K562 (cell line): ENCODE measurements at regions not wholly inside any gene's neighbourhood (a gene's known extent, or its start where the extent isn't known, plus 50 kb on each side); places are given as distances from the start of the nearest gene placed in this dataset.

Experiments used
- ATAC-seq: fragments of 200-7000 bp; cut with Tn5 transposase; 3 replicates; pipeline ENCODE4 v1.9.1; 2020; ENCODE audit warnings: moderate library complexity
- BruUV-seq: library from RNA; stranded (reverse); fragments of 400-500 nt; replicated peaks from 2 replicates; lab custom pipeline; 2021; lab: Mats Ljungman, UMichigan
- CTCF ChIA-PET: fragments of 300-600 bp; formaldehyde crosslinking; extraction: SDS; loops from one replicate; lab custom pipeline; 2021; ENCODE audit warnings: low intra/inter-chr PET ratio; lab: Yijun Ruan, JAX
- POLR2A ChIA-PET: fragments of 300-600, 350-650 bp; sonication (Branson Sonifier 250); formaldehyde crosslinking; extraction: SDS; loops from one replicate; lab custom pipeline; 2021; ENCODE audit warnings: antibody characterized with exemption, inconsistent platforms; lab: Yijun Ruan, JAX
- DNase-seq, 4 experiments: peaks; one replicate each; pipeline versions ENCODE4 v3.0.0 to v3.0.0-alpha.2; 2011 to 2018; ENCODE audit warnings: low spot score in 3 of 4, mixed read lengths in 3 of 4; ENCODE audit errors: extremely low read depth in 1 of 4
- FAIRE-seq: peaks from 2 replicates; lab custom pipeline; 2011; peaks lifted over from hg19 to GRCh38; lab: Jason Lieb, UNC
- H2AFZ ChIP-seq: 2 replicates; pipeline ENCODE4 v1.6.0; 2011; ENCODE audit warnings: low read depth, low read length, control low read depth, inconsistent platforms
- H3K27ac ChIP-seq: fragments of 200-600 bp; 3 replicates; pipeline ENCODE4 v1.8.0; 2011; ENCODE audit warnings: low read depth, mild to moderate bottlenecking, control low read depth, inconsistent platforms, low read length, moderate library complexity, mixed read lengths; ENCODE audit errors: extremely low read depth
- H3K27me3 ChIP-seq, 2 experiments: fragments of 300-600 bp in 1 of 2; 2 replicates in 1 of 2; 3 replicates in 1 of 2; pipeline versions ENCODE4 v1.6.0 to v1.8.0; 2011; ENCODE audit warnings: inconsistent platforms in 2 of 2, low read length in 2 of 2, mild to moderate bottlenecking in 1 of 2, mixed read lengths in 1 of 2, moderate library complexity in 1 of 2; ENCODE audit not compliant: control insufficient read depth in 2 of 2, insufficient read depth in 2 of 2
- H3K36me3 ChIP-seq: fragments of 300-600 bp; 3 replicates; pipeline ENCODE4 v1.8.0; 2011; ENCODE audit warnings: mild to moderate bottlenecking, low read length, inconsistent platforms; ENCODE audit not compliant: control insufficient read depth, insufficient read depth
- H3K4me1 ChIP-seq, 2 experiments: fragments of 200-600 bp in 1 of 2; replicated peaks in 1 of 2; 2 replicates in 1 of 2; 3 replicates in 1 of 2; pipeline versions ENCODE4 v1.5.1 to v1.8.0; 2011; ENCODE audit warnings: inconsistent platforms in 2 of 2, low read length in 2 of 2, mild to moderate bottlenecking in 1 of 2, mixed read lengths in 1 of 2, moderate library complexity in 1 of 2; ENCODE audit not compliant: control insufficient read depth in 2 of 2, insufficient read depth in 2 of 2
- H3K4me2 ChIP-seq: 2 replicates; pipeline ENCODE4 v1.6.1; 2011; ENCODE audit warnings: low read length, control low read depth, inconsistent platforms, mixed read lengths; ENCODE audit not compliant: insufficient read depth
- H3K4me3 ChIP-seq: fragments of 200-600 bp; sonication (generic), shearing (Covaris generic); 2 replicates; pipeline ENCODE4 v1.5.1; 2016; ENCODE audit warnings: control low read depth, inconsistent platforms
- H3K79me2 ChIP-seq: fragments of 200-600 bp; 3 replicates; pipeline ENCODE4 v1.8.0; 2011; ENCODE audit warnings: low read length, inconsistent platforms; ENCODE audit not compliant: control insufficient read depth, insufficient read depth
- H3K9ac ChIP-seq, 2 experiments: 2 replicates each; pipeline versions ENCODE4 v1.6.0 to v1.6.1; 2011; ENCODE audit warnings: low read depth in 2 of 2, low read length in 2 of 2, control low read depth in 1 of 2, inconsistent platforms in 1 of 2, mild to moderate bottlenecking in 1 of 2, mixed read lengths in 1 of 2; ENCODE audit not compliant: insufficient read depth in 1 of 2
- H3K9me1 ChIP-seq: one replicate; pipeline ENCODE4 v1.6.0; 2011; ENCODE audit warnings: inconsistent platforms, mild to moderate bottlenecking, low read length, moderate library complexity; ENCODE audit not compliant: control insufficient read depth, insufficient read depth
- H3K9me3 ChIP-seq: replicated peaks from 2 replicates; pipeline ENCODE4 v1.5.1; 2011; ENCODE audit warnings: low read depth, low read length, inconsistent platforms; ENCODE audit not compliant: control insufficient read depth, insufficient read depth
- H4K20me1 ChIP-seq: replicated peaks from 2 replicates; pipeline ENCODE4 v1.6.1; 2011; ENCODE audit warnings: low read length, inconsistent platforms, mixed read lengths; ENCODE audit not compliant: control insufficient read depth, insufficient read depth
- ATF1 ChIP-seq, 2 experiments: fragments of 450-650 bp in 1 of 2; IDR thresholded peaks; 2 replicates each; pipeline ENCODE4 v1.6.1; 2016; ENCODE audit warnings: missing compliant biosample characterization in 1 of 2, missing genetic modification characterization in 1 of 2
- CBX1 ChIP-seq: sonication (generic); IDR thresholded peaks from 2 replicates; pipeline ENCODE4 v1.6.1; 2016; ENCODE audit warnings: antibody characterized with exemption, low read depth, mild to moderate bottlenecking
- ELF1 ChIP-seq: fragments of 200-800 bp; sonication (Bioruptor generic); IDR thresholded peaks from 2 replicates; pipeline ENCODE4 v1.6.1; 2016; ENCODE audit warnings: missing genetic modification characterization, missing compliant biosample characterization
- SP1 ChIP-seq: sonication (generic); formaldehyde crosslinking; IDR thresholded peaks from 2 replicates; pipeline ENCODE4 v1.8.1; 2022; ENCODE audit warnings: mild to moderate bottlenecking, missing genetic modification reagents
- ZNF316 ChIP-seq: fragments of 450-650 bp; IDR thresholded peaks from 2 replicates; pipeline ENCODE4 v1.6.1; 2016
- ZNF511 ChIP-seq: sonication (generic); formaldehyde crosslinking; IDR thresholded peaks from 2 replicates; pipeline ENCODE4 v1.8.0; 2022; ENCODE audit warnings: mild to moderate bottlenecking, missing genetic modification reagents
- WGBS: fragments of 100-300 bp; shearing (Covaris generic); methylation state at CpG from one replicate; pipeline ENCODE4 v1.1.6; 2016; ENCODE audit warnings: low coverage, mixed read lengths; ENCODE audit not compliant: insufficient coverage; ENCODE audit errors: missing lambda C conversion rate; 5-methylcytosine and 5-hydroxymethylcytosine counted together
- in situ Hi-C: fragments of 300-500 bp; cut with MboI; formaldehyde crosslinking; loops from 4 replicates; pipeline ENCODE4 v1.15.0; 2018; ENCODE audit warnings: inconsistent platforms, mixed read lengths
- intact Hi-C: fragments of 100-400 bp; cut with micrococcal nuclease; formaldehyde crosslinking; loops from 2 replicates; pipeline ENCODE4 v1.14.2; 2022

GRCh38 chr1:87451229-87451920, 122.7 kb downstream of the LMO4 start:
- no peaks in the 10 kb centered on the region for H3K79me2 ChIP-seq
- no peaks in the 10 kb centered on the region; a peak in 1 of 5 replicates for H3K4me1 ChIP-seq
- FAIRE-seq (no peak), ATAC-seq (no peak), DNase-seq (no peak)
- H3K4me3 ChIP-seq: no peak overlapping the region
- H2AFZ ChIP-seq: no peak overlapping the region
- H3K9me3 ChIP-seq: no peaks in the 10 kb centered on the region
- H3K36me3 ChIP-seq: no peaks in the 10 kb centered on the region
- H3K4me2 ChIP-seq: no peak overlapping the region
- BruUV-seq: no TSS peak
- ChIA-PET POLR2A (interaction anchor here (0.8 kb wide), 1 partner anchor 26 kb away, joined by 3 read pairs; no protein-coding TSS in a partner anchor), CTCF (interaction anchor here (1.9 kb wide), 1 partner anchor 158 kb away, joined by 12 read pairs; no protein-coding TSS in a partner anchor)
- in situ Hi-C loops: no loop called here
- no peaks in the 10 kb centered on the region for H3K9me1 ChIP-seq
- no peaks in the 10 kb centered on the region for H4K20me1 ChIP-seq
- H3K9ac ChIP-seq: no peak overlapping the region
- no peak for TF ChIP-seq ATF1 (CRISPR knock-in tag; IDR thresholded peaks at IDR 0.05)
- 0 out of 2 replicates have a peak, but pooled peaks have one; percentile 2 for TF ChIP-seq ATF1 (tag; IDR thresholded peaks at IDR 0.05)
- no peak for TF ChIP-seq ZNF511 (CRISPR knock-in tag)
- H3K27me3 ChIP-seq: peaks cover 0 to 4% of the 10 kb centered on the region in 2 experiments; a peak in 1 of 5 replicates
- intact Hi-C loops: loop anchor here (2.0 to 5.0 kb wide), 3 partner anchors 125 to 319 kb away; no protein-coding TSS in a partner anchor
- H3K27ac ChIP-seq: no peak overlapping the region
- WGBS: 4% methylated on average over 5 of the region's 5 CpGs

- intact Hi-C loops (loop anchor here (5.0 kb wide), 1 partner anchor 320 kb away; no protein-coding TSS in a partner anchor), in situ Hi-C loops (no loop called here)
- Histone ChIP-seq H3K9me1 (no peaks in the 10 kb centered on the region), H2AFZ (no peak overlapping the region), H3K4me3 (no peak overlapping the region), H3K79me2 (no peaks in the 10 kb centered on the region), H3K9ac (no peak overlapping the region), H3K9me3 (no peaks in the 10 kb centered on the region), H3K27ac (no peak overlapping the region), H3K4me1 (no peaks in the 10 kb centered on the region; a peak in 1 of 5 replicates), H3K27me3 (peaks cover 0 to 4% of the 10 kb centered on the region in 2 experiments; a peak in 1 of 5 replicates), H3K4me2 (no peak overlapping the region), H4K20me1 (no peaks in the 10 kb centered on the region), H3K36me3 (no peaks in the 10 kb centered on the region)
- DNase-seq: no peak
- FAIRE-seq: no peak
- ATAC-seq: no peak
- CTCF ChIA-PET: no interaction called here
- POLR2A ChIA-PET: no interaction called here
- TF ChIP-seq CBX1 (no peak), SP1 (CRISPR knock-in tag) (no peak), ELF1 (tag) (no peak), ZNF316 (no peak)
- BruUV-seq: no TSS peak
These were observed 124.0 kb downstream of the LMO4 start for GRCh38 chr1:87452648-87453047.
